K562 (cell line): ENCODE measurements at regions not wholly inside any gene's neighbourhood (a gene's known extent, or its start where the extent isn't known, plus 50 kb on each side); places are given as distances from the start of the nearest gene placed in this dataset.

Source experiments
- ATAC-seq: fragments of 200-7000 bp; cut with Tn5 transposase; 3 replicates; pipeline ENCODE4 v1.9.1; 2020; ENCODE audit warnings: moderate library complexity
- BruUV-seq: library from RNA; stranded (reverse); fragments of 400-500 nt; replicated peaks from 2 replicates; lab custom pipeline; 2021; lab: Mats Ljungman, UMichigan
- CTCF ChIA-PET: fragments of 300-600 bp; formaldehyde crosslinking; extraction: SDS; loops from one replicate; lab custom pipeline; 2021; ENCODE audit warnings: low intra/inter-chr PET ratio; lab: Yijun Ruan, JAX
- POLR2A ChIA-PET: fragments of 300-600, 350-650 bp; sonication (Branson Sonifier 250); formaldehyde crosslinking; extraction: SDS; loops from one replicate; lab custom pipeline; 2021; ENCODE audit warnings: antibody characterized with exemption, inconsistent platforms; lab: Yijun Ruan, JAX
- DNase-seq, 4 experiments: peaks; one replicate each; pipeline versions ENCODE4 v3.0.0 to v3.0.0-alpha.2; 2011 to 2018; ENCODE audit warnings: low spot score in 3 of 4, mixed read lengths in 3 of 4; ENCODE audit errors: extremely low read depth in 1 of 4
- FAIRE-seq: peaks from 2 replicates; lab custom pipeline; 2011; peaks lifted over from hg19 to GRCh38; lab: Jason Lieb, UNC
- H2AFZ ChIP-seq: 2 replicates; pipeline ENCODE4 v1.6.0; 2011; ENCODE audit warnings: low read depth, low read length, control low read depth, inconsistent platforms
- H3K27ac ChIP-seq: fragments of 200-600 bp; 3 replicates; pipeline ENCODE4 v1.8.0; 2011; ENCODE audit warnings: low read depth, mild to moderate bottlenecking, control low read depth, inconsistent platforms, low read length, moderate library complexity, mixed read lengths; ENCODE audit errors: extremely low read depth
- H3K27me3 ChIP-seq, 2 experiments: fragments of 300-600 bp in 1 of 2; 2 replicates in 1 of 2; 3 replicates in 1 of 2; pipeline versions ENCODE4 v1.6.0 to v1.8.0; 2011; ENCODE audit warnings: inconsistent platforms in 2 of 2, low read length in 2 of 2, mild to moderate bottlenecking in 1 of 2, mixed read lengths in 1 of 2, moderate library complexity in 1 of 2; ENCODE audit not compliant: control insufficient read depth in 2 of 2, insufficient read depth in 2 of 2
- H3K36me3 ChIP-seq: fragments of 300-600 bp; 3 replicates; pipeline ENCODE4 v1.8.0; 2011; ENCODE audit warnings: mild to moderate bottlenecking, low read length, inconsistent platforms; ENCODE audit not compliant: control insufficient read depth, insufficient read depth
- H3K4me1 ChIP-seq, 2 experiments: fragments of 200-600 bp in 1 of 2; replicated peaks in 1 of 2; 2 replicates in 1 of 2; 3 replicates in 1 of 2; pipeline versions ENCODE4 v1.5.1 to v1.8.0; 2011; ENCODE audit warnings: inconsistent platforms in 2 of 2, low read length in 2 of 2, mild to moderate bottlenecking in 1 of 2, mixed read lengths in 1 of 2, moderate library complexity in 1 of 2; ENCODE audit not compliant: control insufficient read depth in 2 of 2, insufficient read depth in 2 of 2
- H3K4me2 ChIP-seq: 2 replicates; pipeline ENCODE4 v1.6.1; 2011; ENCODE audit warnings: low read length, control low read depth, inconsistent platforms, mixed read lengths; ENCODE audit not compliant: insufficient read depth
- H3K4me3 ChIP-seq: fragments of 200-600 bp; sonication (generic), shearing (Covaris generic); 2 replicates; pipeline ENCODE4 v1.5.1; 2016; ENCODE audit warnings: control low read depth, inconsistent platforms
- H3K79me2 ChIP-seq: fragments of 200-600 bp; 3 replicates; pipeline ENCODE4 v1.8.0; 2011; ENCODE audit warnings: low read length, inconsistent platforms; ENCODE audit not compliant: control insufficient read depth, insufficient read depth
- H3K9ac ChIP-seq, 2 experiments: 2 replicates each; pipeline versions ENCODE4 v1.6.0 to v1.6.1; 2011; ENCODE audit warnings: low read depth in 2 of 2, low read length in 2 of 2, control low read depth in 1 of 2, inconsistent platforms in 1 of 2, mild to moderate bottlenecking in 1 of 2, mixed read lengths in 1 of 2; ENCODE audit not compliant: insufficient read depth in 1 of 2
- H3K9me1 ChIP-seq: one replicate; pipeline ENCODE4 v1.6.0; 2011; ENCODE audit warnings: inconsistent platforms, mild to moderate bottlenecking, low read length, moderate library complexity; ENCODE audit not compliant: control insufficient read depth, insufficient read depth
- H3K9me3 ChIP-seq: replicated peaks from 2 replicates; pipeline ENCODE4 v1.5.1; 2011; ENCODE audit warnings: low read depth, low read length, inconsistent platforms; ENCODE audit not compliant: control insufficient read depth, insufficient read depth
- H4K20me1 ChIP-seq: replicated peaks from 2 replicates; pipeline ENCODE4 v1.6.1; 2011; ENCODE audit warnings: low read length, inconsistent platforms, mixed read lengths; ENCODE audit not compliant: control insufficient read depth, insufficient read depth
- CHD2 ChIP-seq: IDR thresholded peaks from 2 replicates; pipeline ENCODE4 v1.6.1; 2011; ENCODE audit warnings: low read depth, low read length
- COPS2 ChIP-seq: fragments of 450-650 bp; conservative IDR thresholded peaks from 2 replicates; pipeline ENCODE4 v1.6.1; 2016; ENCODE audit warnings: mild to moderate bottlenecking, moderate library complexity
- ESRRA ChIP-seq: fragments of 450-650 bp; IDR thresholded peaks from 2 replicates; pipeline ENCODE4 v1.6.1; 2014; ENCODE audit warnings: low read depth, mild to moderate bottlenecking, moderate library complexity, borderline replicate concordance
- EWSR1 ChIP-seq: fragments of 450-650 bp; IDR thresholded peaks from 2 replicates; pipeline ENCODE4 v1.6.1; 2018; ENCODE audit warnings: borderline replicate concordance, mild to moderate bottlenecking, low read depth, moderate library complexity; ENCODE audit not compliant: partially characterized antibody
- FOXA3 ChIP-seq, 2 experiments: fragments of 450-650 bp in 1 of 2; sonication (generic) in 1 of 2; formaldehyde crosslinking; IDR thresholded peaks in 1 of 2; conservative IDR thresholded peaks in 1 of 2; 2 replicates each; pipeline versions ENCODE4 v1.4.0 to v1.8.0; 2020 to 2022; ENCODE audit warnings: mild to moderate bottlenecking in 2 of 2, missing genetic modification reagents in 1 of 2
- MYNN ChIP-seq, 2 experiments: sonication (generic); formaldehyde crosslinking in 1 of 2; IDR thresholded peaks; 2 replicates each; pipeline versions ENCODE4 v1.5.0 to v1.6.1; 2016 to 2020; ENCODE audit warnings: antibody characterized with exemption in 1 of 2, missing genetic modification reagents in 1 of 2
- NR2C2 ChIP-seq, 2 experiments: fragments of 200-800 bp in 1 of 2; sonication (Bioruptor generic) in 1 of 2; sonication (generic) in 1 of 2; formaldehyde crosslinking in 1 of 2; IDR thresholded peaks; 2 replicates each; pipeline versions ENCODE4 v1.6.1 to v1.8.0; 2016 to 2022; ENCODE audit warnings: mild to moderate bottlenecking in 1 of 2, missing compliant biosample characterization in 1 of 2, missing genetic modification characterization in 1 of 2, missing genetic modification reagents in 1 of 2
- POLR2A ChIP-seq: fragments of 450-650 bp; conservative IDR thresholded peaks from 2 replicates; pipeline ENCODE4 v1.6.1; 2016
- POLR2B ChIP-seq: fragments of 450-650 bp; IDR thresholded peaks from 2 replicates; pipeline ENCODE4 v1.6.1; 2018; ENCODE audit warnings: low read depth; ENCODE audit not compliant: partially characterized antibody
- RBM34 ChIP-seq: fragments of 200-400 bp; formaldehyde crosslinking; IDR thresholded peaks from 2 replicates; pipeline ENCODE4 v1.6.1; 2018; ENCODE audit warnings: low read length, borderline replicate concordance; ENCODE audit not compliant: insufficient read depth
- SMAD3 ChIP-seq: fragments of 450-650 bp; formaldehyde crosslinking; conservative IDR thresholded peaks from 2 replicates; pipeline ENCODE4 v1.4.0; 2020; ENCODE audit warnings: mild to moderate bottlenecking
- XRCC3 ChIP-seq: fragments of 450-650 bp; IDR thresholded peaks from 2 replicates; pipeline ENCODE4 v1.6.1; 2017; ENCODE audit warnings: mild to moderate bottlenecking, moderate library complexity
- in situ Hi-C: fragments of 300-500 bp; cut with MboI; formaldehyde crosslinking; loops from 4 replicates; pipeline ENCODE4 v1.15.0; 2018; ENCODE audit warnings: inconsistent platforms, mixed read lengths
- intact Hi-C: fragments of 100-400 bp; cut with micrococcal nuclease; formaldehyde crosslinking; loops from 2 replicates; pipeline ENCODE4 v1.14.2; 2022
- TF ChIP-seq, protein P1 (sequence below): fragments of 250-450 bp; sonication (Bioruptor Pico); IDR thresholded peaks from 2 replicates; pipeline ENCODE4 v1.4.0; 2020; ENCODE audit warnings: mild to moderate bottlenecking, moderate library complexity, borderline replicate concordance
- TF ChIP-seq, protein P2 (sequence below): fragments of 450-650 bp; formaldehyde crosslinking; IDR thresholded peaks from 2 replicates; pipeline ENCODE4 v1.4.0; 2022; ENCODE audit warnings: mild to moderate bottlenecking, moderate library complexity

DNA sequence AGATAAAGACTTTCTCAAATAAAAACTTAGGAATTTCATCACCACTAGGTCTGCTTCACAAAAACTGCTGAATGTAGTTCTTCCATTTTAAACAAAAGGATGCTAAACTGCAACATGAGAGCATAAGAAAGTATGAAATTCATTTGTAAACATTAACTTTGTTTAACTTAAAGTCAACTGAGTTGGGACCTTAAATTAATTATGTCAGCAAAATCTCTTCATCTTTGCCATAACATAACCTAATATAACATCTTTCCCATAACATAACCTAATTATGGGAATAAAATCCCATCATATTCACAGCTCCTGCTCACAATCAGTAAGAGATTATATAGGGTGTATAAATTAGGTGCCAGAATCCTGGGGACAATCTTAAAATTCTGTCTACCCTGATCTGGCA lies 78.8 kb upstream of the PCSK5 start:
- no peak overlapping the region for H3K4me2 ChIP-seq
- H3K27ac ChIP-seq: no peak overlapping the region
- no peaks in the 10 kb centered on the region for H3K9me1 ChIP-seq
- FAIRE-seq: no peak
- H3K9me3 ChIP-seq: no peaks in the 10 kb centered on the region
- BruUV-seq: no TSS peak
- H3K79me2 ChIP-seq: no peaks in the 10 kb centered on the region
- CTCF ChIA-PET: no interaction called here
- ATAC-seq: no peak
- no peaks in the 10 kb centered on the region for H3K36me3 ChIP-seq
- in situ Hi-C loops: no loop called here
- no peak overlapping the region for H3K4me3 ChIP-seq
- no peaks in the 10 kb centered on the region for H3K27me3 ChIP-seq
- H3K9ac ChIP-seq: no peak overlapping the region
- DNase-seq: no peak
- no peaks in the 10 kb centered on the region for H3K4me1 ChIP-seq
- no peak overlapping the region for H2AFZ ChIP-seq
- H4K20me1 ChIP-seq: no peaks in the 10 kb centered on the region
- intact Hi-C loops: no loop called here
- TF ChIP-seq XRCC3 (no peak), POLR2B (no peak), MYNN (IDR thresholded peaks at IDR 0.05) (no peak), MYNN (CRISPR knock-in tag; IDR thresholded peaks at IDR 0.05) (no peak), FOXA3 (CRISPR knock-in tag; conservative IDR thresholded peaks at IDR 0.05 in 1 of 2, IDR thresholded peaks at IDR 0.05 in 1 of 2) (no peak), SMAD3 (CRISPR knock-in tag) (no peak), CHD2 (no peak), COPS2 (no peak), POLR2A (no peak), RBM34 (no peak), EWSR1 (no peak), ESRRA (no peak), NR2C2 (CRISPR knock-in tag; IDR thresholded peaks at IDR 0.05) (no peak), NR2C2 (tag; IDR thresholded peaks at IDR 0.05) (no peak)
- TF ChIP-seq, protein P1, sequence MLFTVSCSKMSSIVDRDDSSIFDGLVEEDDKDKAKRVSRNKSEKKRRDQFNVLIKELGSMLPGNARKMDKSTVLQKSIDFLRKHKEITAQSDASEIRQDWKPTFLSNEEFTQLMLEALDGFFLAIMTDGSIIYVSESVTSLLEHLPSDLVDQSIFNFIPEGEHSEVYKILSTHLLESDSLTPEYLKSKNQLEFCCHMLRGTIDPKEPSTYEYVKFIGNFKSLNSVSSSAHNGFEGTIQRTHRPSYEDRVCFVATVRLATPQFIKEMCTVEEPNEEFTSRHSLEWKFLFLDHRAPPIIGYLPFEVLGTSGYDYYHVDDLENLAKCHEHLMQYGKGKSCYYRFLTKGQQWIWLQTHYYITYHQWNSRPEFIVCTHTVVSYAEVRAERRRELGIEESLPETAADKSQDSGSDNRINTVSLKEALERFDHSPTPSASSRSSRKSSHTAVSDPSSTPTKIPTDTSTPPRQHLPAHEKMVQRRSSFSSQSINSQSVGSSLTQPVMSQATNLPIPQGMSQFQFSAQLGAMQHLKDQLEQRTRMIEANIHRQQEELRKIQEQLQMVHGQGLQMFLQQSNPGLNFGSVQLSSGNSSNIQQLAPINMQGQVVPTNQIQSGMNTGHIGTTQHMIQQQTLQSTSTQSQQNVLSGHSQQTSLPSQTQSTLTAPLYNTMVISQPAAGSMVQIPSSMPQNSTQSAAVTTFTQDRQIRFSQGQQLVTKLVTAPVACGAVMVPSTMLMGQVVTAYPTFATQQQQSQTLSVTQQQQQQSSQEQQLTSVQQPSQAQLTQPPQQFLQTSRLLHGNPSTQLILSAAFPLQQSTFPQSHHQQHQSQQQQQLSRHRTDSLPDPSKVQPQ (CRISPR knock-in tag): no peak
- TF ChIP-seq, protein P2, sequence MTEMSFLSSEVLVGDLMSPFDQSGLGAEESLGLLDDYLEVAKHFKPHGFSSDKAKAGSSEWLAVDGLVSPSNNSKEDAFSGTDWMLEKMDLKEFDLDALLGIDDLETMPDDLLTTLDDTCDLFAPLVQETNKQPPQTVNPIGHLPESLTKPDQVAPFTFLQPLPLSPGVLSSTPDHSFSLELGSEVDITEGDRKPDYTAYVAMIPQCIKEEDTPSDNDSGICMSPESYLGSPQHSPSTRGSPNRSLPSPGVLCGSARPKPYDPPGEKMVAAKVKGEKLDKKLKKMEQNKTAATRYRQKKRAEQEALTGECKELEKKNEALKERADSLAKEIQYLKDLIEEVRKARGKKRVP (CRISPR knock-in tag): no peak
- TF ChIP-seq, all 486 proteins: peak for 0
- POLR2A ChIA-PET: no interaction called here
